HepG2 (cell line): ENCODE measurements at regions not wholly inside any gene's neighbourhood (a gene's known extent, or its start where the extent isn't known, plus 50 kb on each side); places are given as distances from the start of the nearest gene placed in this dataset.

Experiments
- CTCF ChIP-seq: sonication (generic); formaldehyde crosslinking; IDR thresholded peaks from 2 replicates; pipeline ENCODE4 v1.5.0; 2020; ENCODE audit warnings: mild to moderate bottlenecking, missing genetic modification reagents, moderate library complexity
- POLR2A ChIP-seq, 2 experiments: IDR thresholded peaks; 2 replicates each; pipeline ENCODE4 v1.6.1; 2011; ENCODE audit warnings: low read depth in 2 of 2, low read length in 2 of 2, mild to moderate bottlenecking in 1 of 2, moderate library complexity in 1 of 2; ENCODE audit not compliant: insufficient read depth in 1 of 2
- SKIL ChIP-seq: sonication (generic); formaldehyde crosslinking; IDR thresholded peaks from 2 replicates; pipeline ENCODE4 v1.8.0; 2022; ENCODE audit warnings: missing genetic modification reagents, mild to moderate bottlenecking, moderate library complexity, borderline replicate concordance
- SRF ChIP-seq: IDR thresholded peaks from 2 replicates; pipeline ENCODE4 v1.6.1; 2011; ENCODE audit warnings: mild to moderate bottlenecking, low read depth, low read length, moderate library complexity
- TAF1 ChIP-seq: sonication (generic); formaldehyde crosslinking; IDR thresholded peaks from 2 replicates; pipeline ENCODE4 v1.4.0; 2020; ENCODE audit warnings: missing genetic modification reagents
- XBP1 ChIP-seq: sonication (generic); formaldehyde crosslinking; IDR thresholded peaks from 2 replicates; pipeline ENCODE4 v1.5.0; 2020; ENCODE audit warnings: missing genetic modification reagents

- no peak for TF ChIP-seq SRF
- no peak for TF ChIP-seq POLR2A (IDR thresholded peaks at IDR 0.05; ENCODE audit: insufficient read depth in 1 of 2, low read depth in 2 of 2, low read length in 2 of 2)
- TF ChIP-seq XBP1 (CRISPR knock-in tag) = no peak
- TF ChIP-seq SKIL (CRISPR knock-in tag) = no peak
- TF ChIP-seq TAF1 = no peak
- no peak for TF ChIP-seq CTCF (CRISPR knock-in tag)
Measured at GRCh38 chr4:111074523-111075114, 451.7 kb upstream of the PITX2 start.
